Brain microvascular endothelial cell (primary cell): ENCODE measurements at regions not wholly inside any gene's neighbourhood (a gene's known extent, or its start where the extent isn't known, plus 50 kb on each side); places are given as distances from the start of the nearest gene placed in this dataset.
"Not testable (repeated sequence)": the region's sequence is repeated elsewhere in the genome, so short reads cannot be mapped to it uniquely, and the experiment has no call there.

ENCODE experiments used
- DNase-seq: peaks from one replicate; pipeline ENCODE4 v3.0.0-alpha.2; 2020
- H3K27ac ChIP-seq: fragments of 250-450 bp; sonication (Bioruptor Pico); 2 replicates; pipeline ENCODE4 v1.5.1; 2020; ENCODE audit warnings: mild to moderate bottlenecking, moderate library complexity
- H3K27me3 ChIP-seq: fragments of 250-450 bp; sonication (Bioruptor Pico); replicated peaks from 2 replicates; pipeline ENCODE4 v1.5.1; 2020; ENCODE audit warnings: mild to moderate bottlenecking
- H3K36me3 ChIP-seq: fragments of 250-450 bp; sonication (Bioruptor Pico); replicated peaks from 2 replicates; pipeline ENCODE4 v1.5.1; 2020; ENCODE audit warnings: mild to moderate bottlenecking
- H3K4me3 ChIP-seq: 2 replicates; pipeline ENCODE4 v1.5.1; 2011; ENCODE audit warnings: low read depth, mild to moderate bottlenecking, control low read depth, low read length, moderate library complexity
- in situ Hi-C: cut with HindIII; loops from 2 replicates; pipeline ENCODE4 v1.10.0; 2017; ENCODE audit warnings: low sequenced_read_pairs, low pct_ligation_motif_present
- TF ChIP-seq, protein P1 (sequence below): IDR thresholded peaks from 2 replicates; pipeline ENCODE4 v1.5.1; 2011; ENCODE audit warnings: low read depth, mild to moderate bottlenecking, moderate library complexity, low read length, control low read depth, inconsistent platforms; ENCODE audit errors: missing control alignments

DNA sequence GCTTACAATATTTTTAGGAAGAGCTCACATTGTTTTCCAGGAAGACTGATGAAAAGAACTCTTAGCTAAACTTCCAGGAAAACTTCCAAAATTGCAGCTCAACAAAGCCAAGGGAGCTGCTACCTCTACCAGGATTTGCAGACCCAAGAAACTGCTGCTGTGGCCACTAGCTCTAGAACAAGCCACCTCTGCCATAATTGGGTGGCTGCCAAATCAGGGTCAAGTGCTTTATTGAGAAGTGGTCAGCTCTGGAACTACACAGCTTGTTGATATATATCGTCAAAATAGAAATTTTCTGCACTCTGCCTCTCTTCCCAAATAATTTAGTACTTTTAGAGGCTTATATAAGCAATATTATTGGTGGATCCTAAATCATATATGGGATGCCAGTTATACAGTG lies 371.8 kb upstream of the CHORDC1 start:
- Histone ChIP-seq H3K27ac (no peak overlapping the region), H3K4me3 (no peak overlapping the region), H3K36me3 (no peaks in the 10 kb centered on the region), H3K27me3 (no peaks in the 10 kb centered on the region)
- no peak for DNase-seq
- TF ChIP-seq, protein P1, sequence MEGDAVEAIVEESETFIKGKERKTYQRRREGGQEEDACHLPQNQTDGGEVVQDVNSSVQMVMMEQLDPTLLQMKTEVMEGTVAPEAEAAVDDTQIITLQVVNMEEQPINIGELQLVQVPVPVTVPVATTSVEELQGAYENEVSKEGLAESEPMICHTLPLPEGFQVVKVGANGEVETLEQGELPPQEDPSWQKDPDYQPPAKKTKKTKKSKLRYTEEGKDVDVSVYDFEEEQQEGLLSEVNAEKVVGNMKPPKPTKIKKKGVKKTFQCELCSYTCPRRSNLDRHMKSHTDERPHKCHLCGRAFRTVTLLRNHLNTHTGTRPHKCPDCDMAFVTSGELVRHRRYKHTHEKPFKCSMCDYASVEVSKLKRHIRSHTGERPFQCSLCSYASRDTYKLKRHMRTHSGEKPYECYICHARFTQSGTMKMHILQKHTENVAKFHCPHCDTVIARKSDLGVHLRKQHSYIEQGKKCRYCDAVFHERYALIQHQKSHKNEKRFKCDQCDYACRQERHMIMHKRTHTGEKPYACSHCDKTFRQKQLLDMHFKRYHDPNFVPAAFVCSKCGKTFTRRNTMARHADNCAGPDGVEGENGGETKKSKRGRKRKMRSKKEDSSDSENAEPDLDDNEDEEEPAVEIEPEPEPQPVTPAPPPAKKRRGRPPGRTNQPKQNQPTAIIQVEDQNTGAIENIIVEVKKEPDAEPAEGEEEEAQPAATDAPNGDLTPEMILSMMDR, result no peak
- in situ Hi-C loops, result no loop called here

DNA sequence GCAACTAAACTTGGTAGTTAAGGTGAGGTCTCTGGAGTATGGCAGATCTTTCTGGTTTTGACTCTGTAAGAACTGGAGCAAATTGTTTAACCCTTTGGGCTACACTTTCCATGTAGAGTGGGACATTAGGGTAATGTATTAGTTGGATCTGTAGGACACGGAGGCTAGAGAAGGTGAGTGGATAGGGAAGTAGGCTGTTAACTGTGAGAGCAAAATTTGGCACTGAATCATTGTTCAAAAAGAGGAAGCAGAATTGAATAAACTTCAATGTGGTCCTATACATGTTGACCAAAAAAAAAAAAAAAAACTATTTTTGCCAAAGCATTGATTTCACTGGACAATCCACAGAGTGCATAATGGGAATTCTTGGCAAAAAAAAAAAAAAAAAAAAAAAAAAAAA lies 370.2 kb upstream of the CHORDC1 start:
- H3K36me3 ChIP-seq, result no peaks in the 10 kb centered on the region
- in situ Hi-C loops, result no loop called here

DNA sequence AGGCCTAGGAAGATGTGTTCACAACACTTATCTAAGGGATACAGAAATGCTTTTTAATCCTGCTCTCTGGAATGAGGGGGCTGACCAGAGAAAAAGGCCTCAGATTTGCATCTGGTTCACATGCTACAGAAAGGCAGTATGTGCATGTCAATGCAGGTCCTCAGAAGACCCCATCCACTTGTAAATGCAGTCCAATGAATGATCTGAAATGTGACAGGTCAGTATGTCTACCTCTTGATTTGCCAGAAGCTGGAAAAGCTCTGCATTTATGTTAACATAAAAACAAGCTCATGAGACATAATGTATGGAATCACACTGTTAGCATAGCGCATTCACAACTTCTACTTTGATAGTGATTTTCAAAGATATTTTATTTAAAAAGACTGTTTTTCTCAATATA lies 367.4 kb upstream of the CHORDC1 start:
- no peaks in the 10 kb centered on the region for H3K27me3 ChIP-seq
- in situ Hi-C loops, result no loop called here
- no peaks in the 10 kb centered on the region for H3K36me3 ChIP-seq
- DNase-seq, result no peak
- TF ChIP-seq, protein P1, result no peak
- no peak overlapping the region for H3K4me3 ChIP-seq
- H3K27ac ChIP-seq, result no peak overlapping the region

More for the DNA sequence above, 370.2 kb upstream of the CHORDC1 start:
- TF ChIP-seq, protein P1, result no peak
- Histone ChIP-seq H3K4me3 (no peak overlapping the region), H3K27me3 (no peaks in the 10 kb centered on the region), H3K27ac (no peak overlapping the region)
- DNase-seq, result no peak

DNA sequence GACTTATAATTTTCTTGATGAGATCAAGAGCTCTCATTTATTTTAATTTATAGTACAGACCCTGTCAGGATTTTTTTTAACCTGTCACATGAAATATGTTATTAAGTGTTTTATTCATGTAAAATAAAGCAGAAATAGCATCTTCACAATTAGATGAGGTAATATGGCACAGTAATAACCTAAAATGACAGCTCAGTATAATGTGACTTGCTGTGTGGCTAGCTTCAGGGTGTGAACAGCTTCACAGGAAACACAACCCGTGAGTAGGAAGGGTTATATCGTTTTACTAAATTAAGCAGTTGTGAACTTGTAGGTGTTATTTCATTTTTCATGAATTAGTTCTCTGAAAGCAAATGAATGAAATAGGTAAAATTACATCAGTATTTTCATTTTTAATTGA lies 366.9 kb upstream of the CHORDC1 start:
- in situ Hi-C loops, result no loop called here
- Histone ChIP-seq H3K4me3 (no peak overlapping the region), H3K36me3 (no peaks in the 10 kb centered on the region), H3K27ac (no peak overlapping the region), H3K27me3 (no peaks in the 10 kb centered on the region)
- DNase-seq, result no peak
- TF ChIP-seq, protein P1, result no peak

DNA sequence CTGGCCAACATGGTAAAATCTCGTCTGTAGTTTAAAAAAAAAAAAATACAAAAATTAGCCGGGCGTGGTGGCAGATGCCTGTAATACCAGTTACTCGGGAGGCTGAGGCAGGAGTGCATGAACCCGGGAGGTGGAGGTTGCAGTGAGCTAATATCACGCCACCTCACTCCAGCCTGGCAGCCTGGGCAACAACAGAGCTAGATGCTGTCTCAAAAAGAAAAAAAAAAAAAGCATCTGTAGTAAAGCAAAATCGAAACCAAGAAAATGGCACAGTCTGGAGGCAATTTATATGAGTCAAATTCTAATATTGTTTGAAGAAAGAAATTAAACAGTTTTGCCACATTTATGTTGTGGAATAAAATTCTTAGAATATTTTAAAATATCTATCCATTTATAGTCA lies 365.0 kb upstream of the CHORDC1 start:
- H3K27me3 ChIP-seq, result no peaks in the 10 kb centered on the region
- no peak for DNase-seq
- in situ Hi-C loops, result no loop called here
- H3K27ac ChIP-seq, result no peak overlapping the region
- TF ChIP-seq, protein P1, result no peak
- no peak overlapping the region for H3K4me3 ChIP-seq
- no peaks in the 10 kb centered on the region for H3K36me3 ChIP-seq

DNA sequence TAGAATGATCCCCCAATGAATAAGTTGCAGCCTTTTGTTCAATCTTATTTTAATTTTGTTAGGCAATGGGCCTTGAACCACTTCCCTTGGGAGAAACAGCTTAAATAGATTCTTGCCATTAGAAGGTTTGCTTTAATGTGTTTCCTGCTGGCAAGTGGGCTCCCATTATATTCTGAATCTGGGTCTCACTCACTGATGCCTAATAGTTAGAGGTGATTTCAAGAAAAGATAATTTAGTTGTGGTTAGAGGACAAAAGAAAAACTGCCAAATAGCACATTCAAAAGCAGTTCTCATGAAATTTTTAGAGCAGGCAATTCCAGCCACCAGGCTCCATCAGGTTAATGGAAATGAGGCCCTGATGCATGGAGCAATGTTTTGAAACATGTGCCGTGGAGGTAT lies 362.6 kb upstream of the CHORDC1 start:
- in situ Hi-C loops, result no loop called here
- DNase-seq, result no peak
- H3K4me3 ChIP-seq, result no peak overlapping the region
- H3K27me3 ChIP-seq, result no peaks in the 10 kb centered on the region
- TF ChIP-seq, protein P1, result no peak
- H3K36me3 ChIP-seq, result no peaks in the 10 kb centered on the region
- H3K27ac ChIP-seq, result no peak overlapping the region

DNA sequence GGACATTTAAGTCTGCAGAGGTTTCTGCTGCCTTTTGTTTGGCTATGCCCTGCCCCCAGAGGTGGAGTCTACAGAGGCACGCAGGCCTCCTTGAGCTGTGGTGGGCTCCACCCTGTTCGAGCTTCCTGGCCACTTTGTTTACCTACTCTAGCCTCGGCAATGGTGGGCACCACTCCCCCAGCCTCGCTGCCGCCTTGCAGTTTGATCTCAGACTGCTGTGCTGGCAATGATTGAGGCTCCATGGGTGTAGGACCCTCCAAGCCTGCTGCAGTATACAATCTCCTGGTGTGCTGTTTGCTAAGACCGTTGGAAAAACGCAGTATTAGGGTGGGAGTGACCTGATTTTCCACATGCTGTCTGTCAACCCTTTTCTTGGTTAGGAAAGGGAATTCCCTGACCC lies 360.1 kb upstream of the CHORDC1 start:
- H3K27me3 ChIP-seq, H3K27ac ChIP-seq, H3K4me3 ChIP-seq, DNase-seq, in situ Hi-C loops, H3K36me3 ChIP-seq: not testable (repeated sequence)
